ENCODE measurements at regions not wholly inside any gene's neighbourhood (a gene's known extent, or its start where the extent isn't known, plus 50 kb on each side); places are given as distances from the start of the nearest gene placed in this dataset.

DNA sequence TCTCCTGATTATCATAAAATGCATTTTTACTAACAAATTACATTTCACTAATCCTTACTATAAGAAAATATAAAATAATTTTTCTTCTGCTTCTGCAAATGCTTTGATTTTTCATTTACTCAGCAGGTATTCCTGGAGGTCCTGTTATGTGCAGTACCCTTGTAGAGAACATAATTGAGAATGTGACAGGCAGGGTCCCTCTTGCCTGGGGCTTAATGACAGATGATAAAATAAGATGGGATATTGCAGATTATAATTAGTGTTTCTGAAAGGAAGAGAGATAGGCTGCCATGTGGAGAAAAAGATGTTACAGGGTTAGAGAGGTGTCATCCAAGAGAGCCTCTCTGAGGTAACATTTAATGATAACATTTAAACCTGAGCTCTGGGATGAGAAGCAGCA lies 128.9 kb downstream of the MAD2L1 start:
- TF ChIP-seq CTCF (conservative IDR thresholded peaks at IDR 0.05) (no peak), ZFX (IDR thresholded peaks at IDR 0.05) (no peak)
